GM06990 (cell line): ENCODE measurements at regions not wholly inside any gene's neighbourhood (a gene's known extent, or its start where the extent isn't known, plus 50 kb on each side); places are given as distances from the start of the nearest gene placed in this dataset.

Source experiments
- DNase-seq: peaks from one replicate; pipeline ENCODE4 v3.0.0-alpha.2; 2011; ENCODE audit not compliant: insufficient read length; ENCODE audit errors: extremely low read depth
- H3K27me3 ChIP-seq: replicated peaks from 2 replicates; pipeline ENCODE4 v1.6.0; 2011; ENCODE audit warnings: low read length; ENCODE audit not compliant: control insufficient read depth, insufficient read depth
- H3K36me3 ChIP-seq: 2 replicates; pipeline ENCODE4 v1.5.1; 2011; ENCODE audit warnings: low read length; ENCODE audit not compliant: control insufficient read depth, insufficient read depth
- H3K4me3 ChIP-seq: replicated peaks from 2 replicates; pipeline ENCODE4 v1.5.1; 2011; ENCODE audit warnings: low read depth, mild to moderate bottlenecking, control low read depth, low read length
- CTCF ChIP-seq: IDR thresholded peaks from 2 replicates; pipeline ENCODE4 v1.5.1; 2011; ENCODE audit warnings: low read length, control low read depth, mild to moderate bottlenecking, inconsistent platforms; ENCODE audit not compliant: insufficient read depth, poor library complexity, severe bottlenecking

GRCh38 chr13:87123987-87124784 is 547.0 kb upstream of the SLITRK5 start:
- no peak for TF ChIP-seq CTCF
- no peak for DNase-seq
- H3K36me3 ChIP-seq = no peaks in the 10 kb centered on the region
- H3K27me3 ChIP-seq = no peaks in the 10 kb centered on the region
- no peak overlapping the region for H3K4me3 ChIP-seq

GRCh38 chr13:87124785-87125074 is 546.4 kb upstream of the SLITRK5 start:
- Histone ChIP-seq H3K4me3 (no peak overlapping the region), H3K36me3 (no peaks in the 10 kb centered on the region), H3K27me3 (no peaks in the 10 kb centered on the region)
- DNase-seq = no peak
- TF ChIP-seq CTCF = no peak

- H3K27me3 ChIP-seq = no peaks in the 10 kb centered on the region
- H3K4me3 ChIP-seq = no peak overlapping the region
- H3K36me3 ChIP-seq = no peaks in the 10 kb centered on the region
- DNase-seq = no peak
- TF ChIP-seq CTCF = no peak
These were observed 543.1 kb upstream of the SLITRK5 start for GRCh38 chr13:87128036-87128435.

- no peak for TF ChIP-seq CTCF
- H3K36me3 ChIP-seq = no peaks in the 10 kb centered on the region
- no peak for DNase-seq
- H3K27me3 ChIP-seq = no peaks in the 10 kb centered on the region
- H3K4me3 ChIP-seq = no peak overlapping the region
These were observed 542.7 kb upstream of the SLITRK5 start for GRCh38 chr13:87128491-87128890.

GRCh38 chr13:87129602-87130300 is 541.4 kb upstream of the SLITRK5 start:
- no peaks in the 10 kb centered on the region for H3K27me3 ChIP-seq
- no peak for TF ChIP-seq CTCF
- H3K36me3 ChIP-seq = no peaks in the 10 kb centered on the region
- H3K4me3 ChIP-seq = no peak overlapping the region
- no peak for DNase-seq

- DNase-seq = no peak
- H3K36me3 ChIP-seq = no peaks in the 10 kb centered on the region
- no peak for TF ChIP-seq CTCF
- H3K4me3 ChIP-seq = no peak overlapping the region
- H3K27me3 ChIP-seq = no peaks in the 10 kb centered on the region
These were observed 540.7 kb upstream of the SLITRK5 start for GRCh38 chr13:87130423-87130822.
